Breast epithelium (tissue), 4 donors: ENCODE measurements at regions not wholly inside any gene's neighbourhood (a gene's known extent, or its start where the extent isn't known, plus 50 kb on each side); places are given as distances from the start of the nearest gene placed in this dataset.
"Not testable (repeated sequence)": the region's sequence is repeated elsewhere in the genome, so short reads cannot be mapped to it uniquely, and the experiment has no call there.

ENCODE experiments used
- DNase-seq, 2 donors: peaks; one replicate each; pipeline ENCODE4 v3.0.0-alpha.2; 2019; ENCODE audit warnings: low spot score in 2 of 2
- H3K27ac ChIP-seq, 2 donors: fragments of 200-600 bp; sonication (generic) in 1 of 2; one replicate each; pipeline ENCODE4 v1.5.1; 2016 to 2019; ENCODE audit warnings: mild to moderate bottlenecking in 1 of 2
- H3K27me3 ChIP-seq, 2 donors: fragments of 200-600 bp; sonication (generic) in 1 of 2; one replicate each; pipeline versions ENCODE4 v1.5.1 to v1.6.0; 2017 to 2019; ENCODE audit warnings: control low read depth in 1 of 2, mild to moderate bottlenecking in 1 of 2
- H3K36me3 ChIP-seq: fragments of 200-600 bp; one replicate; pipeline ENCODE4 v1.5.1; 2019
- H3K4me1 ChIP-seq, 2 donors: fragments of 200-600 bp; sonication (generic); one replicate each; pipeline ENCODE4 v1.5.1; 2016 to 2019; ENCODE audit warnings: control low read depth in 1 of 2
- H3K4me3 ChIP-seq, 3 donors: fragments of 200-600 bp; sonication (generic); 1 replicate in 2 of 3; 2 replicates in 1 of 3; pipeline ENCODE4 v1.5.1; 2016 to 2019; ENCODE audit warnings: mild to moderate bottlenecking in 3 of 3, moderate library complexity in 2 of 3
- H3K9me3 ChIP-seq, 2 donors: fragments of 200-600 bp; sonication (generic) in 1 of 2; one replicate each; pipeline ENCODE4 v1.5.1; 2016 to 2019; ENCODE audit warnings: control low read depth in 1 of 2
- POLR2A ChIP-seq: fragments of 450-650 bp; IDR thresholded peaks from one replicate; pipeline ENCODE4 v1.6.1; 2016; ENCODE audit warnings: antibody characterized with exemption, mild to moderate bottlenecking, moderate library complexity
- POLR2AphosphoS5 ChIP-seq, 3 donors: sonication (generic); formaldehyde crosslinking; IDR thresholded peaks; one replicate each; pipeline ENCODE4 v1.6.1; 2017; ENCODE audit warnings: antibody characterized with exemption in 3 of 3
- intact Hi-C: fragments of 100-400 bp; cut with DNase I; formaldehyde crosslinking; loops from one replicate; pipeline ENCODE4 v1.15.1; 2023; ENCODE audit warnings: low total_unique reads
- TF ChIP-seq, protein P1 (sequence below), 3 donors: fragments of 450-650 bp; IDR thresholded peaks; one replicate each; pipeline ENCODE4 v1.5.1; 2016 to 2017; ENCODE audit warnings: antibody characterized with exemption in 3 of 3, mild to moderate bottlenecking in 3 of 3, moderate library complexity in 3 of 3

DNA sequence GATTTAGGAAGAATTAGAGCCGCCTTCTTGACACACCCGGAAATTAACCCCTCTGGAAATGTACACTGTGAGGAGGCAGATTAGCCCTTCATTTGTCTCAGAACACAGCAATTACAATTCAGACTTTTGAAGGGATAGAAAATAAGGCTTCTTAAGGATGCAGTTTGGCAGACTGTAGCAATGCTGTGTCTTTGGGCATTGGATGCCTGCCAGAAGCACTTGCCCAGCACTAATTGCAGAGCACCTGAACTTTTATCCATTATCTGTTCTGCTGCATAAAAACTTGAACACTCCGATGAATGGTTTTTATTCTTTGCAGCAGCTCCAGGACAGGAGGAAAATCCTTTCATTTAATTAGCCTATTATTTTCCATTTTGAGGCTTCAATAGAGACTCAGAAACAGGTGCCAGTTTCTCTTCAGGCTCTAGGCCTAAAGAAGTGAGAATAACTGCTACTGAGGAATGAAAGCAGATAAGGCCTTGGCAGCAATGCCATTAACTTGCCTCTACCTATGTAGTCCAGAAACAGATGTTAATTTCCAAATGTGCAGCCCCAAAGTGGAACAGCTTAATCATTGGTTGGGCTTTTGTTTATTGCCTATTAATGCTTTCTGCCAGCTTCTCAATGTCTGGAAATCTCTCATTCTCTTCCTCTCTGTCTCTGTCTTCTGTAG lies 418.5 kb downstream of the NSUN3 start:
- Histone ChIP-seq H3K4me1 (no peaks in the 10 kb centered on the region), H3K27me3 (no peaks in the 10 kb centered on the region), H3K27ac (no peak overlapping the region), H3K36me3 (no peaks in the 10 kb centered on the region), H3K4me3 (no peak overlapping the region), H3K9me3 (peaks cover 0 to 9% of the 10 kb centered on the region in 2 donors)
- intact Hi-C loops: no loop called here
- no peak for DNase-seq
- TF ChIP-seq POLR2A (no peak), POLR2AphosphoS5 (IDR thresholded peaks at IDR 0.05) (no peak)
- TF ChIP-seq, protein P1, sequence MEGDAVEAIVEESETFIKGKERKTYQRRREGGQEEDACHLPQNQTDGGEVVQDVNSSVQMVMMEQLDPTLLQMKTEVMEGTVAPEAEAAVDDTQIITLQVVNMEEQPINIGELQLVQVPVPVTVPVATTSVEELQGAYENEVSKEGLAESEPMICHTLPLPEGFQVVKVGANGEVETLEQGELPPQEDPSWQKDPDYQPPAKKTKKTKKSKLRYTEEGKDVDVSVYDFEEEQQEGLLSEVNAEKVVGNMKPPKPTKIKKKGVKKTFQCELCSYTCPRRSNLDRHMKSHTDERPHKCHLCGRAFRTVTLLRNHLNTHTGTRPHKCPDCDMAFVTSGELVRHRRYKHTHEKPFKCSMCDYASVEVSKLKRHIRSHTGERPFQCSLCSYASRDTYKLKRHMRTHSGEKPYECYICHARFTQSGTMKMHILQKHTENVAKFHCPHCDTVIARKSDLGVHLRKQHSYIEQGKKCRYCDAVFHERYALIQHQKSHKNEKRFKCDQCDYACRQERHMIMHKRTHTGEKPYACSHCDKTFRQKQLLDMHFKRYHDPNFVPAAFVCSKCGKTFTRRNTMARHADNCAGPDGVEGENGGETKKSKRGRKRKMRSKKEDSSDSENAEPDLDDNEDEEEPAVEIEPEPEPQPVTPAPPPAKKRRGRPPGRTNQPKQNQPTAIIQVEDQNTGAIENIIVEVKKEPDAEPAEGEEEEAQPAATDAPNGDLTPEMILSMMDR (IDR thresholded peaks at IDR 0.05): no peak

GRCh38 chr3:94482686-94483085 lies 419.8 kb downstream of the NSUN3 start:
- TF ChIP-seq POLR2AphosphoS5 (IDR thresholded peaks at IDR 0.05) (no peak), POLR2A (no peak)
- TF ChIP-seq, protein P1 (IDR thresholded peaks at IDR 0.05): no peak
- Histone ChIP-seq H3K9me3 (no peaks in the 10 kb centered on the region), H3K27me3 (no peaks in the 10 kb centered on the region), H3K36me3 (no peaks in the 10 kb centered on the region), H3K4me3 (no peak overlapping the region), H3K27ac (no peak overlapping the region), H3K4me1 (no peaks in the 10 kb centered on the region)
- intact Hi-C loops: no loop called here
- DNase-seq: no peak

- intact Hi-C loops: no loop called here
- no peak for DNase-seq
- Histone ChIP-seq H3K36me3 (no peaks in the 10 kb centered on the region), H3K4me1 (no peaks in the 10 kb centered on the region), H3K9me3 (no peaks in the 10 kb centered on the region), H3K27me3 (no peaks in the 10 kb centered on the region), H3K27ac (no peak overlapping the region), H3K4me3 (no peak overlapping the region)
- TF ChIP-seq, protein P1 (IDR thresholded peaks at IDR 0.05): no peak
- TF ChIP-seq POLR2AphosphoS5 (IDR thresholded peaks at IDR 0.05): no peak
- no peak for TF ChIP-seq POLR2A
Observed at GRCh38 chr3:94483403-94483802, 420.5 kb downstream of the NSUN3 start.

- Histone ChIP-seq H3K4me1 (no peaks in the 10 kb centered on the region), H3K9me3 (no peaks in the 10 kb centered on the region), H3K27me3 (no peaks in the 10 kb centered on the region), H3K36me3 (no peaks in the 10 kb centered on the region), H3K27ac (no peak overlapping the region), H3K4me3 (no peak overlapping the region)
- TF ChIP-seq POLR2A (no peak), POLR2AphosphoS5 (IDR thresholded peaks at IDR 0.05) (no peak)
- TF ChIP-seq, protein P1 (IDR thresholded peaks at IDR 0.05): no peak
- no peak for DNase-seq
- intact Hi-C loops: no loop called here
Observed at GRCh38 chr3:94494992-94495391, 432.1 kb downstream of the NSUN3 start.

DNA sequence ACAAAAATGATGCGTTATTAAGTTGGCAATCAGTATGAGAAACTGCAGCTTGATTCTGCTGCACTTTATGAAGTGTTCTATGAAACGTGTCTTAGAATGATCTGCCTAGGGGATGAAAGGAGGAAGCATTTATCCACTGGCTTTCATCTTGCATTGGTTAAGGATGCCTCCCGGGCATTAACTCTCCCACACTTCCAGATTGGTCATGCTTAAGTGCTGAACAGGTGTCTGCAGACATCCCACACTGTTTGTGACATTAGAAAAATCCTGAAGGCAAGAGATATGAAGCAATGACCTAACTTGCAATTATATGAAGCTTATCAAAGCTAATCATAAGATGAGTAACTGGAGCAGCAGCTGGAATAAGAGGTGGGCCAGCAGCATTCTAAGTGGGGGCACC lies 437.3 kb downstream of the NSUN3 start:
- no peaks in the 10 kb centered on the region for H3K4me1 ChIP-seq
- no peak overlapping the region for H3K27ac ChIP-seq
- no peaks in the 10 kb centered on the region for H3K36me3 ChIP-seq
- no peak for TF ChIP-seq POLR2AphosphoS5 (IDR thresholded peaks at IDR 0.05)
- H3K27me3 ChIP-seq: no peaks in the 10 kb centered on the region
- DNase-seq: no peak
- no peak overlapping the region for H3K4me3 ChIP-seq
- H3K9me3 ChIP-seq: peaks cover 0 to 25% of the 10 kb centered on the region in 2 donors
- intact Hi-C loops: no loop called here

GRCh38 chr3:94507354-94507753 lies 444.5 kb downstream of the NSUN3 start:
- peaks cover 0 to 27% of the 10 kb centered on the region in 2 donors for H3K9me3 ChIP-seq
- H3K36me3 ChIP-seq, H3K27ac ChIP-seq, H3K4me1 ChIP-seq, H3K4me3 ChIP-seq, H3K27me3 ChIP-seq, DNase-seq, intact Hi-C loops: not testable (repeated sequence)
